ENCODE measurements at regions not wholly inside any gene's neighbourhood (a gene's known extent, or its start where the extent isn't known, plus 50 kb on each side); places are given as distances from the start of the nearest gene placed in this dataset.

DNA sequence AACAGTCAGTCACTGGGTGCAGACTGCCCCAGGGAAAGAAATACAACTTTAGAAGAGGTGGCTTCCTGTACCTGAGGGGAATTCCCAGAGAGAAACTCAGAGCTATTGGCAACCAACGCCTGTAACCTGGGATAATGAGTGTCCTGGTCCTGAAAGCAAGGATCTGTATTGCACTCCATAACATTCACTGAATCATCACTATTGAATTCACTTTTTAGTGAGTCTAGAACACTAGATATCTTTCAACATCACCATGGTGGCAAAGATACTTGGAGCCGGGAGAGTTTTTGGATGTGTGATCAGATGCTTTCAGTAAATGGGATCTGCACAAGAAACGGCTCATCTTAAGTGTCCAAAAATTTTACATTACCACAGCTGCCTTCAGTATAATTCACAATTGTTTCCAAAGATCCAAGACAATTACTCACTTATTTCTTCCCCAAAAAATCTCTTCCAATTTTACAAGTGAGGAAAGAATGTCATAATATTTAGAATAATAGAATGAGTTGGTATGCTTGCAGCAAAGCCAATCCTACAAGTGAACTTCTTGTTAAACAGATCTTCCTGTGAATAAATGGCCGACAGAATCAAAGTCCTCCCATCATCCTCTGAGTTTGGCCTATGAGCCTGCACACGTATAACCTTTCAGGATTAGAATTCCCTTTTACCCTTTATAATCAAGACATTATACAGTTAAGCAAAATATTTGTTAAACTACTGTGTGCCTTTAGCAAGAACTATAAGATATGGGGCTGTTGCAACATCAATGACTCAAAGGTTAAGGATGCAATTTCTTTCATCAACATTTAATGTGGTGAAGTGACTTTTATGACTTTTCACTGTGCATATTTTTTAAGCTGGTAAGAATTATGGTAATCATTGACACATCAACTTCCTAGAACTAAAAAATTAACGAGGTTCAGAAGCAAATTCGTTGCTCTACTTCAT is 243.3 kb upstream of the COL8A1 start:
- peak overlapping the region; percentile 20 for H2AFZ ChIP-seq (ENCODE audit: low read length)
- peak overlapping the region; percentile 79 for H3K27ac ChIP-seq (ENCODE audit: low read depth, low read length)
- H3K27me3 ChIP-seq (ENCODE audit: insufficient read depth, low read length) = no peaks in the 10 kb centered on the region
- H3K79me2 ChIP-seq (ENCODE audit: insufficient read depth, low read length) = no peaks in the 10 kb centered on the region
- TF ChIP-seq, protein P1, sequence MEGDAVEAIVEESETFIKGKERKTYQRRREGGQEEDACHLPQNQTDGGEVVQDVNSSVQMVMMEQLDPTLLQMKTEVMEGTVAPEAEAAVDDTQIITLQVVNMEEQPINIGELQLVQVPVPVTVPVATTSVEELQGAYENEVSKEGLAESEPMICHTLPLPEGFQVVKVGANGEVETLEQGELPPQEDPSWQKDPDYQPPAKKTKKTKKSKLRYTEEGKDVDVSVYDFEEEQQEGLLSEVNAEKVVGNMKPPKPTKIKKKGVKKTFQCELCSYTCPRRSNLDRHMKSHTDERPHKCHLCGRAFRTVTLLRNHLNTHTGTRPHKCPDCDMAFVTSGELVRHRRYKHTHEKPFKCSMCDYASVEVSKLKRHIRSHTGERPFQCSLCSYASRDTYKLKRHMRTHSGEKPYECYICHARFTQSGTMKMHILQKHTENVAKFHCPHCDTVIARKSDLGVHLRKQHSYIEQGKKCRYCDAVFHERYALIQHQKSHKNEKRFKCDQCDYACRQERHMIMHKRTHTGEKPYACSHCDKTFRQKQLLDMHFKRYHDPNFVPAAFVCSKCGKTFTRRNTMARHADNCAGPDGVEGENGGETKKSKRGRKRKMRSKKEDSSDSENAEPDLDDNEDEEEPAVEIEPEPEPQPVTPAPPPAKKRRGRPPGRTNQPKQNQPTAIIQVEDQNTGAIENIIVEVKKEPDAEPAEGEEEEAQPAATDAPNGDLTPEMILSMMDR (IDR thresholded peaks at IDR 0.05; ENCODE audit: extremely low read depth, low read depth, low read length) = no peak
- H3K4me3 ChIP-seq (ENCODE audit: insufficient read depth, low read length) = no peak overlapping the region
- H3K36me3 ChIP-seq (ENCODE audit: insufficient read depth, low read length) = no peaks in the 10 kb centered on the region
- H3K4me2 ChIP-seq (ENCODE audit: insufficient read depth, low read length) = peak overlapping the region; percentile 33
- H3K4me1 ChIP-seq (ENCODE audit: insufficient read depth, low read length) = peaks cover 38% of the 10 kb centered on the region
- H3K9me3 ChIP-seq (ENCODE audit: low read depth, low read length) = peaks cover 4% of the 10 kb centered on the region
- peak; percentile 32 for DNase-seq (ENCODE audit: insufficient read length, low spot score, missing footprints)
- H4K20me1 ChIP-seq (ENCODE audit: insufficient read depth, low read length) = no peaks in the 10 kb centered on the region

DNA sequence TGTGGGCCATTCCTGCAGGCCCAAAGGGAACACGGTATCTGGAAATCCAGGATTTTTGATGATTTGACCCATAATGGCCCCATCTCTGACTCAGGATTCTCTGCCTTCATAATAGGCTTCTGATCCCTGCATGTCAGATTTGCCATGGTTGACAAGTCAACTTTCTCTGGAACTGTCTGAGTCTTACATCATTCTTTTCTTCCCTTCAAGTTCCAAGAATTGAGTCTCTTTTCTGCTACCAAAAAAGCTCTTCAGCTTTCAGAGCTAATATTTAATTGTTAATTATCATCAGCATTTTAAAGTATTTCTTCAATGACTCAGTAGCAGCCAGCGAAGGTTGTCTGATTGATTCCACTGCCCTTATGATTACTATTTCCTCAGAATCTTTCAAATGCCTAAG is 244.4 kb upstream of the COL8A1 start:
- H3K4me1 ChIP-seq (ENCODE audit: insufficient read depth, low read length) = peaks cover 38% of the 10 kb centered on the region
- DNase-seq (ENCODE audit: insufficient read length, low spot score, missing footprints) = no peak

DNA sequence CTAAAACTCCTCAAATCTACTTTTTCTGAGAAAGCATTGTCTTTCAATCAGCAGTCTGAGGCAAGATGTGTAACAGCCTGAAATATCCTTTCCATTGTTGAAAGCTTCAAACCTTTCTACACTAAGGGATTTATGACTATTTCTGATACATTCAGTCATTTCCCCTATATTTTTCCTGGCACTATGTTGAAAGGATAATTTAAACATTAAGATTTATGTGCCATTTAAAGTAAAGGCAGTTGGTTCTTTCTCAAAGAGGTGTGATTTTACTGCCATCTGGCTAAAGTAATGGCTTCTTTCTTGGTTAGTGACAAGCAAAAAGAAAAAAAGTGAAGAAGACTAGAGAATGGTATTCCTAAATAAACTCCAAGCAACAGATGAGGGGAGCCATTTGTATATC is 249.6 kb upstream of the COL8A1 start:
- Histone ChIP-seq H3K4me2 (ENCODE audit: insufficient read depth, low read length) (no peak overlapping the region), H3K4me3 (ENCODE audit: insufficient read depth, low read length) (no peak overlapping the region), H3K36me3 (ENCODE audit: insufficient read depth, low read length) (no peaks in the 10 kb centered on the region), H3K9me3 (ENCODE audit: low read depth, low read length) (no peaks in the 10 kb centered on the region), H3K27me3 (ENCODE audit: insufficient read depth, low read length) (no peaks in the 10 kb centered on the region), H3K4me1 (ENCODE audit: insufficient read depth, low read length) (peaks cover 17% of the 10 kb centered on the region), H4K20me1 (ENCODE audit: insufficient read depth, low read length) (no peaks in the 10 kb centered on the region), H3K27ac (ENCODE audit: low read depth, low read length) (no peak overlapping the region), H3K79me2 (ENCODE audit: insufficient read depth, low read length) (no peaks in the 10 kb centered on the region), H2AFZ (ENCODE audit: low read length) (peak overlapping the region; percentile 45)
- no peak for DNase-seq (ENCODE audit: insufficient read length, low spot score, missing footprints)
- TF ChIP-seq, protein P1 (IDR thresholded peaks at IDR 0.05; ENCODE audit: extremely low read depth, low read depth, low read length) = no peak

More for the DNA sequence above, 244.4 kb upstream of the COL8A1 start:
- Histone ChIP-seq H4K20me1 (ENCODE audit: insufficient read depth, low read length) (no peaks in the 10 kb centered on the region), H3K79me2 (ENCODE audit: insufficient read depth, low read length) (no peaks in the 10 kb centered on the region), H3K4me2 (ENCODE audit: insufficient read depth, low read length) (no peak overlapping the region), H3K9me3 (ENCODE audit: low read depth, low read length) (peaks cover 4% of the 10 kb centered on the region), H3K27ac (ENCODE audit: low read depth, low read length) (peak overlapping the region; percentile 79), H3K27me3 (ENCODE audit: insufficient read depth, low read length) (no peaks in the 10 kb centered on the region), H3K36me3 (ENCODE audit: insufficient read depth, low read length) (no peaks in the 10 kb centered on the region), H3K4me3 (ENCODE audit: insufficient read depth, low read length) (no peak overlapping the region), H2AFZ (ENCODE audit: low read length) (peak overlapping the region; percentile 12)
- TF ChIP-seq, protein P1 (IDR thresholded peaks at IDR 0.05; ENCODE audit: extremely low read depth, low read depth, low read length) = no peak

DNA sequence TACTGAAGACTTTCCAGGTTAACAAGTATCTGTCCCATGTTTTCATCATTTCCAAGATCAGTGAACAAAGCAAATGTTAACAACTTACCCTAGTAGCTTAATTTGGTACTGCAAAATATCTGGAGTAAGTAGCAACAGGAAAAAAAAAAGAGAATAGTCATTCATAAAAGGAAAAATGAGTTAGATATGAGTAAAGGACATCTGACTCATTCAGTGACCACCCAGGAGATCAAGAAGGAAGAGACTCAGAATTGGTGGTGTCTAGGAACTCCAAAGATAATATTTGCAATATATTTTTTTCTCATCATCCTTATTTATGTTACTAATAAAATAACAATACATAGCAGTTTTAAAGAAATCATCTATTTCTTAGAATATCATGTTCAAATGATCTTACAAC is 253.8 kb upstream of the COL8A1 start:
- DNase-seq (ENCODE audit: insufficient read length, low spot score, missing footprints) = no peak

More for the DNA sequence above, 253.8 kb upstream of the COL8A1 start:
- Histone ChIP-seq H3K36me3 (ENCODE audit: insufficient read depth, low read length) (no peaks in the 10 kb centered on the region), H4K20me1 (ENCODE audit: insufficient read depth, low read length) (no peaks in the 10 kb centered on the region), H2AFZ (ENCODE audit: low read length) (peak overlapping the region; percentile 3), H3K27me3 (ENCODE audit: insufficient read depth, low read length) (no peaks in the 10 kb centered on the region), H3K79me2 (ENCODE audit: insufficient read depth, low read length) (no peaks in the 10 kb centered on the region), H3K4me2 (ENCODE audit: insufficient read depth, low read length) (no peak overlapping the region), H3K4me3 (ENCODE audit: insufficient read depth, low read length) (no peak overlapping the region), H3K4me1 (ENCODE audit: insufficient read depth, low read length) (peaks cover 14% of the 10 kb centered on the region), H3K27ac (ENCODE audit: low read depth, low read length) (no peak overlapping the region), H3K9me3 (ENCODE audit: low read depth, low read length) (no peaks in the 10 kb centered on the region)
- TF ChIP-seq, protein P1 (IDR thresholded peaks at IDR 0.05; ENCODE audit: extremely low read depth, low read depth, low read length) = no peak

Measured in osteoblast (primary cell).